Suprapubic skin (tissue), 4 donors: ENCODE measurements at regions not wholly inside any gene's neighbourhood (a gene's known extent, or its start where the extent isn't known, plus 50 kb on each side); places are given as distances from the start of the nearest gene placed in this dataset.

Experiments used
- DNase-seq, 2 donors: peaks; one replicate each; pipeline ENCODE4 v3.0.0-alpha.2; 2019; ENCODE audit warnings: low spot score in 2 of 2
- H3K27ac ChIP-seq: fragments of 200-600 bp; sonication (generic); one replicate; pipeline ENCODE4 v1.5.1; 2019
- H3K27me3 ChIP-seq: fragments of 200-600 bp; sonication (generic); one replicate; pipeline ENCODE4 v1.5.1; 2019
- H3K36me3 ChIP-seq: fragments of 200-600 bp; sonication (generic); one replicate; pipeline ENCODE4 v1.5.1; 2019
- H3K4me1 ChIP-seq: fragments of 200-600 bp; sonication (generic); one replicate; pipeline ENCODE4 v1.5.1; 2019
- H3K4me3 ChIP-seq: fragments of 200-600 bp; sonication (generic); one replicate; pipeline ENCODE4 v1.5.1; 2019; ENCODE audit warnings: mild to moderate bottlenecking
- H3K9me3 ChIP-seq: fragments of 200-600 bp; sonication (generic); one replicate; pipeline ENCODE4 v1.5.1; 2019
- EP300 ChIP-seq: sonication (generic); formaldehyde crosslinking; IDR thresholded peaks from one replicate; pipeline ENCODE4 v1.6.1; 2017; ENCODE audit warnings: antibody characterized with exemption
- POLR2A ChIP-seq, 2 donors: fragments of 450-650 bp; IDR thresholded peaks; one replicate each; pipeline ENCODE4 v1.6.1; 2017; ENCODE audit warnings: antibody characterized with exemption in 2 of 2, mild to moderate bottlenecking in 2 of 2, moderate library complexity in 2 of 2
- POLR2AphosphoS5 ChIP-seq, 3 donors: sonication (generic); formaldehyde crosslinking; IDR thresholded peaks; one replicate each; pipeline ENCODE4 v1.6.1; 2017; ENCODE audit warnings: antibody characterized with exemption in 3 of 3
- WGBS: methylation state at CpG from one replicate; pipeline ENCODE4 v1.1.5; 2018; 5-methylcytosine and 5-hydroxymethylcytosine counted together
- TF ChIP-seq, protein P1 (sequence below), 2 donors: fragments of 200-600 bp in 1 of 2; fragments of 450-650 bp in 1 of 2; sonication (generic) in 1 of 2; IDR thresholded peaks; one replicate each; pipeline ENCODE4 v1.5.1; 2016 to 2019; ENCODE audit warnings: antibody characterized with exemption in 2 of 2, mild to moderate bottlenecking in 1 of 2, moderate library complexity in 1 of 2

DNA sequence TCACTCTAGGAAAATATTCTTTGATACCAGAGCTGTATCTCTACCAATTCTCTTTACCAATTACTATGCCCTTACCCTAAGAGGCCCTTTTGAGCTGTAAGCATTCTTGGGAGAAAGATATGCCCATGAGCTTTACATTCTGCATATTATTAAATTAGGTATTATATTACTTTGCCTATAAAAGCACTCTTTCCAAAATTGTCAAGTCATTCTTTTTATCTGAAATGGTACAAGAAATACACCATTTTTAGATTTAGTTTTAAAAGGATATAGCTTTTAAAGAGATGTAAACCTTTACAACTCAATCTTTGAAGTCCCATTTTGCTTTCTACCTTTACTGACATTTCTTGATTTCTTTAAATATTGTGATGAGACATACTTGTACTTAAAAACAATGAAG, 343.5 kb downstream of the C12orf50 start:
- DNase-seq: no peak
- Histone ChIP-seq H3K4me3 (no peak overlapping the region), H3K27me3 (no peaks in the 10 kb centered on the region), H3K27ac (no peak overlapping the region), H3K36me3 (no peaks in the 10 kb centered on the region), H3K9me3 (no peaks in the 10 kb centered on the region), H3K4me1 (no peaks in the 10 kb centered on the region)
- no peak for TF ChIP-seq EP300
- no peak for TF ChIP-seq POLR2A (IDR thresholded peaks at IDR 0.05)

DNA sequence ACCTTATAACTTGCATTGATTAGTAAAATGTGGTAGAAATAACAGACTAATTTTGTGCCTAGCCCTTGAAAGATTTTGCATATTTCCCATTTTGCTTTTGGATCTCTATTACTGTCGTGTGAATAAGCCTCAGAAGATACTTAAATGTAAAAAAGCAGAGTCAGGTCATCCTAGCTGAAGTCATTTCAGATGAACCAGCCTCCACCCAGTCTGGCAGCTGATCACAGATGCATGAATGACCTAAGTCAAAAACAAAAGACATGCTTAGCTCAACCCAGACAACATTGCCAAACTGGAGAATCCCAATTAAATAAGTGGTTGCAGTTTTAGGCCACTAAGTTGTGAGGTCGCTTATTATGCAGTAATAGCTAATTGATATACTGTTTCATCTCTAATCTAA, 349.9 kb downstream of the C12orf50 start:
- no peak for DNase-seq
- Histone ChIP-seq H3K27ac (no peak overlapping the region), H3K4me3 (no peak overlapping the region), H3K9me3 (no peaks in the 10 kb centered on the region), H3K4me1 (no peaks in the 10 kb centered on the region), H3K36me3 (no peaks in the 10 kb centered on the region), H3K27me3 (no peaks in the 10 kb centered on the region)
- WGBS: 47% methylated on average over 2 of the region's 2 CpGs
- TF ChIP-seq POLR2A (IDR thresholded peaks at IDR 0.05): no peak
- TF ChIP-seq, protein P1, sequence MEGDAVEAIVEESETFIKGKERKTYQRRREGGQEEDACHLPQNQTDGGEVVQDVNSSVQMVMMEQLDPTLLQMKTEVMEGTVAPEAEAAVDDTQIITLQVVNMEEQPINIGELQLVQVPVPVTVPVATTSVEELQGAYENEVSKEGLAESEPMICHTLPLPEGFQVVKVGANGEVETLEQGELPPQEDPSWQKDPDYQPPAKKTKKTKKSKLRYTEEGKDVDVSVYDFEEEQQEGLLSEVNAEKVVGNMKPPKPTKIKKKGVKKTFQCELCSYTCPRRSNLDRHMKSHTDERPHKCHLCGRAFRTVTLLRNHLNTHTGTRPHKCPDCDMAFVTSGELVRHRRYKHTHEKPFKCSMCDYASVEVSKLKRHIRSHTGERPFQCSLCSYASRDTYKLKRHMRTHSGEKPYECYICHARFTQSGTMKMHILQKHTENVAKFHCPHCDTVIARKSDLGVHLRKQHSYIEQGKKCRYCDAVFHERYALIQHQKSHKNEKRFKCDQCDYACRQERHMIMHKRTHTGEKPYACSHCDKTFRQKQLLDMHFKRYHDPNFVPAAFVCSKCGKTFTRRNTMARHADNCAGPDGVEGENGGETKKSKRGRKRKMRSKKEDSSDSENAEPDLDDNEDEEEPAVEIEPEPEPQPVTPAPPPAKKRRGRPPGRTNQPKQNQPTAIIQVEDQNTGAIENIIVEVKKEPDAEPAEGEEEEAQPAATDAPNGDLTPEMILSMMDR (IDR thresholded peaks at IDR 0.05): no peak
- TF ChIP-seq POLR2AphosphoS5 (IDR thresholded peaks at IDR 0.05): no peak
- TF ChIP-seq EP300: no peak

DNA sequence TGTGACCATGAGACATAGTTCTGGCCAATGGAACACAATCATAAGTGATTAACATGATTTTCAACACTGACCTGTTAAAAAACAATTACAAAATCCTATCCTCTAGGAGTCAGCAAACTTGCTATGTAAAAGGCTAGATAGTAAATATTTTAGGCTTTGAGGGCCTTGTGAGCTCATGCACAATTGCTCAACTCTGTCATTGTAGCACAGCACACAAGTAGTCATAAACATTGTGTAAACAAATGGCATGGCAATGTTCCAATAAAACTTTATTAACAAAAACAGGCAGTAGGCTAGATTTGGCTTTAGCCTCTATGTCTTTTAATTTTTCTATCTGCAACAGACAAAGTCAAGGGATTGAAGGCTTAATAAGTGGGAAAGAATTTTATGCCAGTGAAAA, 350.7 kb downstream of the C12orf50 start:
- no peak for TF ChIP-seq POLR2A (IDR thresholded peaks at IDR 0.05)
- H3K36me3 ChIP-seq: no peaks in the 10 kb centered on the region
- no peaks in the 10 kb centered on the region for H3K4me1 ChIP-seq
- no peak overlapping the region for H3K27ac ChIP-seq
- DNase-seq: no peak
- no peak overlapping the region for H3K4me3 ChIP-seq
- H3K9me3 ChIP-seq: no peaks in the 10 kb centered on the region
- H3K27me3 ChIP-seq: no peaks in the 10 kb centered on the region

DNA sequence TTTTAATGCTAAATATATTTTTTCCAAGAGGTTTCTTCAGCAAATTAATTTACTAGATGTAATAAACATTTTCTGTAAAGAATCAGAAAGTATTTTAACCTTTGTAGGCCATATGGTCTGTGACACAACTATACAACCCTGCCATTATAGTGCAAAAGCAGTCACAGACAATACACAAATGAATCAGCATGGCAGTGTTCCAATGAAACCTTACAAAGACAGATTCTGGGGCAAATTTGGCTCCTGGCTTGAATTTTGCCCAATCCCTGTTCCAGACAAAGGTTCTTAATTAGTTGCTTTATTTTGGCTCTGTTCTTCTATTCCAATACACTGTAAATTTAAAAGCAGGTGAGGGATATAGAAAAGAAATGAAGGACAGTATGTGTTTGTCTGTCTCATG, 352.5 kb downstream of the C12orf50 start:
- TF ChIP-seq EP300 (no peak), POLR2A (IDR thresholded peaks at IDR 0.05) (no peak), POLR2AphosphoS5 (IDR thresholded peaks at IDR 0.05) (no peak)
- TF ChIP-seq, protein P1 (IDR thresholded peaks at IDR 0.05): no peak
- Histone ChIP-seq H3K36me3 (no peaks in the 10 kb centered on the region), H3K4me1 (no peaks in the 10 kb centered on the region), H3K27ac (no peak overlapping the region), H3K27me3 (no peaks in the 10 kb centered on the region), H3K4me3 (no peak overlapping the region), H3K9me3 (no peaks in the 10 kb centered on the region)
- DNase-seq: no peak

DNA sequence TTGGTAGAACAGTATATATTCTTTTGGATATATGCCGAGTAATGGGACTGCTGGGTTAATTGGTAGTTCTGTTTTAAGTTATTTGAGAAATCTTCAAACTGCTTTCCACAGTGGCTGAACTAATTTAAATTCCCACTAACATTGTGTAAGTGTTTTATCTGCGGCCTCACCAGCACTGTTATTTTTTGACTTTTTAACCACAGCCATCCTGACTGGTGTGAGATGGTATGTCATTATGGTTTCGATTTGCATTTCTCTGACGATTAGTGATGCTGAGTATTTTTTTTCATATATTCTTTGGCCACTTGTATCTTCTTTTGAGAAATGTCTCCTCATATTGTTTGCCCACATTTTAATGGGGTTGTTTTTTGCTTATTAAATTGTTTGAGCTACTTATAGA, 357.4 kb downstream of the C12orf50 start:
- no peaks in the 10 kb centered on the region for H3K36me3 ChIP-seq
- H3K27ac ChIP-seq: no peak overlapping the region
- H3K9me3 ChIP-seq: no peaks in the 10 kb centered on the region
- no peaks in the 10 kb centered on the region for H3K4me1 ChIP-seq
- no peak for TF ChIP-seq POLR2AphosphoS5 (IDR thresholded peaks at IDR 0.05)
- no peak for TF ChIP-seq POLR2A (IDR thresholded peaks at IDR 0.05)
- TF ChIP-seq, protein P1 (IDR thresholded peaks at IDR 0.05): no peak
- no peak for TF ChIP-seq EP300
- WGBS: 93% methylated on average over 4 of the region's 4 CpGs
- DNase-seq: no peak
- no peaks in the 10 kb centered on the region for H3K27me3 ChIP-seq
- H3K4me3 ChIP-seq: no peak overlapping the region

DNA sequence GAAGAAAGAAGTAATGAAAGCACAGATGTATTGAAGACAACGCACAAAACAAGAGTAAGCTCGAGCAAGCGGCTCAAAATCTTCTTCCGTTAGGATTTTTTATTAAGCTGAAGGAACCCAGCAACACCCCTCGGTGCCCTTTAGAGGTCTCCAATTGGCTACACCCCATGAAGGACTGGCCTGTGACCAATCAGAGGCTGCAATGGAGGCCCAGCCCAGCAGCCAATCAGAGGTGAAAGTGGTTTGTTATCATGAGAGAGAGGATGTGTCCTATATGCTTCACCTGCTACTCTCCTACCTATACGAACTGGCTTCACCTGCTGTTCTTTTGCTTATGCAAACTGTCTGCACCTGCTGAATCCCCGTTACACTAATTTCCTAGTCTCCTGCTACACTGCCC, 358.8 kb downstream of the C12orf50 start:
- Histone ChIP-seq H3K27me3 (no peaks in the 10 kb centered on the region), H3K9me3 (no peaks in the 10 kb centered on the region), H3K27ac (no peak overlapping the region), H3K4me1 (no peaks in the 10 kb centered on the region), H3K4me3 (no peak overlapping the region), H3K36me3 (no peaks in the 10 kb centered on the region)
- 92% methylated on average over 7 of the region's 7 CpGs for WGBS
- DNase-seq: no peak
- TF ChIP-seq, protein P1 (IDR thresholded peaks at IDR 0.05): no peak
- TF ChIP-seq POLR2AphosphoS5 (IDR thresholded peaks at IDR 0.05): no peak
- TF ChIP-seq EP300: no peak
- no peak for TF ChIP-seq POLR2A (IDR thresholded peaks at IDR 0.05)
